Endothelial cell of umbilical vein (primary cell): ENCODE measurements at regions not wholly inside any gene's neighbourhood (a gene's known extent, or its start where the extent isn't known, plus 50 kb on each side); places are given as distances from the start of the nearest gene placed in this dataset.

ENCODE experiments used
- BruUV-seq: library from RNA; stranded (reverse); fragments of 400-500 nt; replicated peaks from 2 replicates; lab custom pipeline; 2021; lab: Mats Ljungman, UMichigan
- CTCF ChIA-PET: fragments of 300-600, 350-600 bp; sonication (Branson Sonifier 250); formaldehyde crosslinking; loops from one replicate; lab custom pipeline; 2021; ENCODE audit warnings: antibody characterized with exemption, inconsistent platforms; lab: Charles Lee
- POLR2A ChIA-PET: fragments of 300-600, 350-600 bp; sonication (Branson Sonifier 250); formaldehyde crosslinking; loops from one replicate; lab custom pipeline; 2021; ENCODE audit warnings: antibody characterized with exemption, inconsistent platforms; lab: Charles Lee
- DNase-seq: peaks from one replicate; pipeline ENCODE4 v3.0.0-alpha.2; 2011; ENCODE audit warnings: low read depth, low spot score
- FAIRE-seq: peaks from 2 replicates; lab custom pipeline; 2011; peaks lifted over from hg19 to GRCh38; lab: Jason Lieb, UNC
- H2AFZ ChIP-seq: 2 replicates; pipeline ENCODE4 v1.6.0; 2012; ENCODE audit warnings: low read depth, low read length, control low read depth, inconsistent platforms
- H3K27ac ChIP-seq: 2 replicates; pipeline ENCODE4 v1.5.1; 2011; ENCODE audit warnings: low read depth, mild to moderate bottlenecking, control low read depth, low read length, moderate library complexity; ENCODE audit not compliant: insufficient read depth
- H3K27me3 ChIP-seq, 2 experiments: 2 replicates each; pipeline versions ENCODE4 v1.6.0 to v1.6.1; 2011; ENCODE audit warnings: low read length in 2 of 2, mixed read lengths in 1 of 2; ENCODE audit not compliant: control insufficient read depth in 2 of 2, insufficient read depth in 2 of 2
- H3K36me3 ChIP-seq, 2 experiments: 2 replicates in 1 of 2; 3 replicates in 1 of 2; pipeline ENCODE4 v1.5.1; 2011; ENCODE audit warnings: low read length in 2 of 2, mild to moderate bottlenecking in 1 of 2, moderate library complexity in 1 of 2; ENCODE audit not compliant: control insufficient read depth in 2 of 2, insufficient read depth in 2 of 2; ENCODE audit errors: extremely low read depth in 1 of 2
- H3K4me1 ChIP-seq: 3 replicates; pipeline ENCODE4 v1.5.1; 2011; ENCODE audit warnings: mild to moderate bottlenecking, low read length; ENCODE audit not compliant: control insufficient read depth, insufficient read depth; ENCODE audit errors: extremely low read depth
- H3K4me2 ChIP-seq: 2 replicates; pipeline ENCODE4 v1.6.1; 2011; ENCODE audit warnings: low read length, control low read depth, mixed read lengths; ENCODE audit not compliant: insufficient read depth
- H3K4me3 ChIP-seq, 3 experiments: fragments of 200-600 bp in 1 of 3; sonication (generic), shearing (Covaris generic) in 1 of 3; replicated peaks in 1 of 3; 2 replicates each; pipeline ENCODE4 v1.5.1; 2011 to 2016; ENCODE audit warnings: control low read depth in 3 of 3, low read length in 3 of 3, mild to moderate bottlenecking in 2 of 3, inconsistent platforms in 1 of 3, low read depth in 1 of 3, moderate library complexity in 1 of 3; ENCODE audit not compliant: insufficient read depth in 1 of 3
- H3K79me2 ChIP-seq: 2 replicates; pipeline ENCODE4 v1.6.0; 2012; ENCODE audit warnings: low read length, inconsistent platforms; ENCODE audit not compliant: control insufficient read depth, insufficient read depth
- H3K9ac ChIP-seq: replicated peaks from 2 replicates; pipeline ENCODE3; 2011; ENCODE audit warnings: low read length, control low read depth; ENCODE audit not compliant: insufficient read depth; ENCODE audit errors: extremely low read depth
- H3K9me1 ChIP-seq: replicated peaks from 3 replicates; pipeline ENCODE4 v1.6.0; 2011; ENCODE audit warnings: mild to moderate bottlenecking, low read length; ENCODE audit not compliant: control insufficient read depth, insufficient read depth; ENCODE audit errors: extremely low read depth
- H3K9me3 ChIP-seq: replicated peaks from 2 replicates; pipeline ENCODE4 v1.5.1; 2012; ENCODE audit warnings: low read length, inconsistent platforms; ENCODE audit not compliant: control insufficient read depth, insufficient read depth
- H4K20me1 ChIP-seq: replicated peaks from 2 replicates; pipeline ENCODE3; 2011; ENCODE audit warnings: mild to moderate bottlenecking, low read length; ENCODE audit not compliant: control insufficient read depth, insufficient read depth; ENCODE audit errors: extremely low read depth
- EZH2 ChIP-seq: IDR thresholded peaks from 2 replicates; pipeline ENCODE4 v1.6.1; 2012; ENCODE audit warnings: borderline replicate concordance, low read depth, mild to moderate bottlenecking, moderate library complexity, low read length, inconsistent platforms; ENCODE audit not compliant: severe bottlenecking
- FOS ChIP-seq: IDR thresholded peaks from 2 replicates; pipeline ENCODE4 v1.6.1; 2011; ENCODE audit warnings: mild to moderate bottlenecking, low read length, moderate library complexity, borderline replicate concordance; ENCODE audit not compliant: insufficient read depth
- GATA2 ChIP-seq: IDR thresholded peaks from 2 replicates; pipeline ENCODE4 v1.7.0; 2011; ENCODE audit warnings: low read depth, mild to moderate bottlenecking, moderate library complexity, mixed read lengths, low read length; ENCODE audit not compliant: insufficient read length, insufficient read depth
- JUN ChIP-seq: IDR thresholded peaks from 2 replicates; pipeline ENCODE4 v1.6.1; 2011; ENCODE audit warnings: borderline replicate concordance, low read depth; ENCODE audit not compliant: insufficient read length, insufficient read depth
- MYC ChIP-seq: IDR thresholded peaks from one replicate; pipeline ENCODE4 v1.6.1; 2011; ENCODE audit warnings: mild to moderate bottlenecking, low read depth, low read length
- POLR2A ChIP-seq: IDR thresholded peaks from 2 replicates; pipeline ENCODE4 v1.6.1; 2012; ENCODE audit warnings: low read depth, mild to moderate bottlenecking, control low read depth, low read length
- POLR2AphosphoS5 ChIP-seq: IDR thresholded peaks from 2 replicates; pipeline ENCODE4 v1.6.1; 2012; ENCODE audit warnings: low read depth, mild to moderate bottlenecking, control low read depth, low read length, moderate library complexity; ENCODE audit not compliant: insufficient read depth
- dilution Hi-C: fragments of 300-500 bp; cut with MboI; formaldehyde crosslinking; loops from one replicate; pipeline ENCODE4 v1.15.0; 2019; ENCODE audit warnings: low sequenced_read_pairs; ENCODE audit not compliant: extremely low pct_ligation_motif_present
- intact Hi-C: fragments of 100-400 bp; cut with micrococcal nuclease; formaldehyde crosslinking; loops from one replicate; pipeline ENCODE4 v1.10.0; 2022
- TF ChIP-seq, protein P1 (sequence below), 2 donors: IDR thresholded peaks; 1 replicate in 1 of 2; 2 replicates in 1 of 2; pipeline ENCODE4 v1.5.1; 2011; ENCODE audit warnings: low read length in 2 of 2, mild to moderate bottlenecking in 2 of 2, moderate library complexity in 2 of 2, control low read depth in 1 of 2, inconsistent platforms in 1 of 2, low read depth in 1 of 2; ENCODE audit not compliant: insufficient read depth in 1 of 2; ENCODE audit errors: extremely low read depth in 1 of 2
- TF ChIP-seq, protein P2 (sequence below): IDR thresholded peaks from 2 replicates; pipeline ENCODE4 v1.6.1; 2011; ENCODE audit not compliant: insufficient read depth, insufficient read length

DNA sequence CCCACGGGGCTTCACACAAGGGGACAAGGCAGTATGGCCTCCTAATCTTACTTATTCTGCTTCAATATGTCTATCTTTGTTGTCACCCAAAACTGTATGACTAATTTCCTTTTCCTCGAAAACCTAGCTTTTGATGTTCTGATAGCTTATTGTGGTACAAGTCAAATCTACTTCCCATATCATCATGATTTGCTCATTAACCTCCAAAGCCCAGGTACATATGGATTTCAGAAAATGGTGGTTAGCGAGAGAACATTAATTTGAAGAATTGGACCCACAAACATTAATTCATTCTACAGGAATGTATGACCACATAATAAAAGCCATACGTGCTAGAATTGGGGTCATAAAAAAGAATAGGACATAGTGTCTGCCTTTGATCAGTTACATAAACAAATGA, 412.5 kb downstream of the CCDC91 start:
- no TSS peak for BruUV-seq
- POLR2A ChIA-PET = no interaction called here
- TF ChIP-seq POLR2A (no peak), GATA2 (peak; percentile 13)
- H2AFZ ChIP-seq = no peak overlapping the region
- H3K79me2 ChIP-seq = no peaks in the 10 kb centered on the region
- H3K27me3 ChIP-seq = no peaks in the 10 kb centered on the region
- H3K27ac ChIP-seq = no peak overlapping the region
- CTCF ChIA-PET = no interaction called here
- DNase-seq (no peak), FAIRE-seq (no peak)
- H4K20me1 ChIP-seq = no peaks in the 10 kb centered on the region
- no peak overlapping the region for H3K4me3 ChIP-seq
- no peak overlapping the region for H3K9ac ChIP-seq
- H3K4me2 ChIP-seq = no peak overlapping the region
- intact Hi-C loops (no loop called here), dilution Hi-C loops (no loop called here)
- no peaks in the 10 kb centered on the region for H3K4me1 ChIP-seq
- H3K9me1 ChIP-seq = no peaks in the 10 kb centered on the region
- H3K36me3 ChIP-seq = no peaks in the 10 kb centered on the region
- no peaks in the 10 kb centered on the region for H3K9me3 ChIP-seq

DNA sequence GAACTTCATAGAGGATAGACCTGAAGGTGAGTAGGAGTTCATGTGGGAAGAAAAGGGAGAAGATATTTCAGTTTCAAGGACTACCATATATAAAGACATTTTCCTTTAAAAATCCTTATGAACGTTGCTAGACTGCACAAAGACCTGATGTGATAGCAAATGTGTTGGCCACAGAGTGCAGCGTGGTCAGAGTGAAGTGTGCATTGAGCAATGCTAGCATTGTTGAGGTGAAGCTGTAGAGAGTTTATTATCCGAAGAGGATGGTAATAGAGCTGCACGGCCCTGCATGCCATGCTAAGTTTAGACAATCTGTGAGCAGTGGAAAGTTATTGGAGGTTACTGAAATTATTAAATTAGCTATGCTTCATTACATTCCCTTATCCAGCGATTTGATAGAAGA, 413.0 kb downstream of the CCDC91 start:
- Histone ChIP-seq H4K20me1 (no peaks in the 10 kb centered on the region), H3K27me3 (no peaks in the 10 kb centered on the region), H3K36me3 (no peaks in the 10 kb centered on the region), H3K4me3 (no peak overlapping the region), H3K27ac (no peak overlapping the region), H3K9me1 (no peaks in the 10 kb centered on the region), H3K79me2 (no peaks in the 10 kb centered on the region), H3K9me3 (no peaks in the 10 kb centered on the region), H3K4me1 (no peaks in the 10 kb centered on the region), H2AFZ (no peak overlapping the region), H3K4me2 (no peak overlapping the region), H3K9ac (no peak overlapping the region)
- ChIA-PET CTCF (no interaction called here), POLR2A (no interaction called here)
- intact Hi-C loops (no loop called here), dilution Hi-C loops (no loop called here)
- BruUV-seq = no TSS peak
- DNase-seq = no peak
- no peak for FAIRE-seq
- no peak for TF ChIP-seq JUN
- TF ChIP-seq POLR2A = no peak
- TF ChIP-seq MYC = no peak
- TF ChIP-seq, protein P1, sequence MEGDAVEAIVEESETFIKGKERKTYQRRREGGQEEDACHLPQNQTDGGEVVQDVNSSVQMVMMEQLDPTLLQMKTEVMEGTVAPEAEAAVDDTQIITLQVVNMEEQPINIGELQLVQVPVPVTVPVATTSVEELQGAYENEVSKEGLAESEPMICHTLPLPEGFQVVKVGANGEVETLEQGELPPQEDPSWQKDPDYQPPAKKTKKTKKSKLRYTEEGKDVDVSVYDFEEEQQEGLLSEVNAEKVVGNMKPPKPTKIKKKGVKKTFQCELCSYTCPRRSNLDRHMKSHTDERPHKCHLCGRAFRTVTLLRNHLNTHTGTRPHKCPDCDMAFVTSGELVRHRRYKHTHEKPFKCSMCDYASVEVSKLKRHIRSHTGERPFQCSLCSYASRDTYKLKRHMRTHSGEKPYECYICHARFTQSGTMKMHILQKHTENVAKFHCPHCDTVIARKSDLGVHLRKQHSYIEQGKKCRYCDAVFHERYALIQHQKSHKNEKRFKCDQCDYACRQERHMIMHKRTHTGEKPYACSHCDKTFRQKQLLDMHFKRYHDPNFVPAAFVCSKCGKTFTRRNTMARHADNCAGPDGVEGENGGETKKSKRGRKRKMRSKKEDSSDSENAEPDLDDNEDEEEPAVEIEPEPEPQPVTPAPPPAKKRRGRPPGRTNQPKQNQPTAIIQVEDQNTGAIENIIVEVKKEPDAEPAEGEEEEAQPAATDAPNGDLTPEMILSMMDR (IDR thresholded peaks at IDR 0.05; ENCODE audit: extremely low read depth in 1 of 2, insufficient read depth in 1 of 2, low read depth in 1 of 2, low read length in 2 of 2) = no peak
- no peak for TF ChIP-seq FOS
- no peak for TF ChIP-seq POLR2AphosphoS5
- TF ChIP-seq, protein P2, sequence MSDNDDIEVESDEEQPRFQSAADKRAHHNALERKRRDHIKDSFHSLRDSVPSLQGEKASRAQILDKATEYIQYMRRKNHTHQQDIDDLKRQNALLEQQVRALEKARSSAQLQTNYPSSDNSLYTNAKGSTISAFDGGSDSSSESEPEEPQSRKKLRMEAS = no peak
- TF ChIP-seq GATA2 = no peak
- TF ChIP-seq EZH2 = no peak
